A549 (cell line): ENCODE measurements at regions not wholly inside any gene's neighbourhood (a gene's known extent, or its start where the extent isn't known, plus 50 kb on each side); places are given as distances from the start of the nearest gene placed in this dataset.

Experiments
- ATAC-seq, 2 experiments: fragments of 200-7000 bp in 1 of 2; fragments of >200 bp in 1 of 2; cut with Nextera tagmentation in 1 of 2; cut with Tn5 transposase in 1 of 2; 3 replicates each; pipeline versions ENCODE4 v1.8.0 to v1.9.1; 2018 to 2020; ENCODE audit warnings: mild to moderate bottlenecking in 1 of 2, moderate library complexity in 1 of 2
- CTCF ChIA-PET: fragments of 300-600 bp; sonication (Branson Sonifier 250); formaldehyde crosslinking; extraction: SDS; loops from one replicate; lab custom pipeline; 2021; ENCODE audit warnings: antibody characterized with exemption, inconsistent platforms; lab: Yijun Ruan, JAX
- POLR2A ChIA-PET: fragments of 350-600 bp; formaldehyde crosslinking; extraction: SDS; loops from one replicate; lab custom pipeline; 2021; ENCODE audit warnings: antibody characterized with exemption, inconsistent platforms; lab: Yijun Ruan, JAX
- DNase-seq, 2 experiments: peaks; one replicate each; pipeline versions ENCODE4 v3.0.0 to v3.0.0-alpha.2; 2011 to 2016; ENCODE audit warnings: low read depth in 1 of 2, low spot score in 1 of 2
- FAIRE-seq: peaks from 2 replicates; lab custom pipeline; 2011; peaks lifted over from hg19 to GRCh38; lab: Jason Lieb, UNC
- H3K27ac ChIP-seq, 2 experiments: fragments of >200 bp; sonication (Bioruptor Twin); formaldehyde crosslinking; 3 replicates each; pipeline ENCODE4 v1.5.1; 2016 to 2017
- H3K4me1 ChIP-seq: fragments of >200 bp; sonication (Bioruptor Twin); formaldehyde crosslinking; 3 replicates; pipeline ENCODE4 v1.6.1; 2016
- H3K4me2 ChIP-seq: fragments of >200 bp; sonication (Bioruptor Twin); formaldehyde crosslinking; 3 replicates; pipeline ENCODE4 v1.6.1; 2016
- H3K4me3 ChIP-seq: fragments of >200 bp; sonication (Bioruptor Twin); formaldehyde crosslinking; 3 replicates; pipeline ENCODE4 v1.5.1; 2016
- H3K9me3 ChIP-seq: fragments of >200 bp; sonication (Bioruptor Twin); formaldehyde crosslinking; 3 replicates; pipeline ENCODE4 v1.6.1; 2016
- BHLHE40 ChIP-seq: IDR thresholded peaks from 2 replicates; pipeline ENCODE4 v1.6.1; 2012; ENCODE audit warnings: low read depth, low read length, inconsistent platforms
- CBX2 ChIP-seq: fragments of 200-600 bp; sonication (generic); IDR thresholded peaks from 2 replicates; pipeline ENCODE4 v1.6.1; 2016; ENCODE audit warnings: low read depth, mild to moderate bottlenecking, borderline replicate concordance
- CBX8 ChIP-seq: fragments of 200-600 bp; sonication (generic); IDR thresholded peaks from 2 replicates; pipeline ENCODE4 v1.6.1; 2016
- CEBPB ChIP-seq, 2 experiments: fragments of >200 bp in 1 of 2; sonication (Bioruptor Twin) in 1 of 2; formaldehyde crosslinking in 1 of 2; IDR thresholded peaks; 2 replicates each; pipeline ENCODE4 v1.6.1; 2012 to 2016
- CHD2 ChIP-seq: fragments of 150-350 bp; IDR thresholded peaks from 2 replicates; pipeline ENCODE4 v1.6.1; 2014; ENCODE audit warnings: low read length; ENCODE audit not compliant: partially characterized antibody
- E2F6 ChIP-seq: IDR thresholded peaks from 2 replicates; pipeline ENCODE4 v1.6.1; 2012; ENCODE audit warnings: low read depth, borderline replicate concordance
- ESRRA ChIP-seq: fragments of 150-350 bp; IDR thresholded peaks from 2 replicates; pipeline ENCODE4 v1.6.1; 2014; ENCODE audit warnings: mild to moderate bottlenecking, low read length, borderline replicate concordance
- FOSL2 ChIP-seq, 2 experiments: fragments of 450-650 bp in 1 of 2; fragments of >200 bp in 1 of 2; sonication (Bioruptor Twin) in 1 of 2; formaldehyde crosslinking; IDR thresholded peaks; 2 replicates each; pipeline versions ENCODE4 v1.5.0 to v1.6.1; 2016 to 2020; ENCODE audit warnings: mild to moderate bottlenecking in 1 of 2, moderate library complexity in 1 of 2
- FOXS1 ChIP-seq: fragments of 250-450 bp; sonication (Bioruptor Pico); IDR thresholded peaks from 2 replicates; pipeline ENCODE4 v1.5.0; 2020; ENCODE audit warnings: mild to moderate bottlenecking, moderate library complexity
- HES2 ChIP-seq: fragments of >200 bp; sonication (Bioruptor Twin); formaldehyde crosslinking; IDR thresholded peaks from 2 replicates; pipeline ENCODE4 v1.6.1; 2016
- HOXB5 ChIP-seq: fragments of 250-450 bp; sonication (Bioruptor Pico); IDR thresholded peaks from 2 replicates; pipeline ENCODE4 v1.5.0; 2020; ENCODE audit warnings: mild to moderate bottlenecking, moderate library complexity
- JUNB ChIP-seq: fragments of >200 bp; sonication (Bioruptor Twin); formaldehyde crosslinking; IDR thresholded peaks from 2 replicates; pipeline ENCODE4 v1.6.1; 2016
- KDM1A ChIP-seq: fragments of 200-600 bp; sonication (generic); IDR thresholded peaks from 2 replicates; pipeline ENCODE4 v1.6.1; 2016; ENCODE audit warnings: low read depth, mild to moderate bottlenecking
- MAFK ChIP-seq: fragments of 450-650 bp; IDR thresholded peaks from 2 replicates; pipeline ENCODE4 v1.6.1; 2014; ENCODE audit not compliant: partially characterized antibody
- MAZ ChIP-seq: fragments of 150-350 bp; IDR thresholded peaks from 2 replicates; pipeline ENCODE4 v1.6.1; 2014; ENCODE audit warnings: antibody characterized with exemption, low read depth, low read length, borderline replicate concordance
- NR3C1 ChIP-seq: fragments of >200 bp; sonication (Bioruptor Twin); formaldehyde crosslinking; IDR thresholded peaks from 3 replicates; pipeline ENCODE4 v1.6.1; 2017
- RAD21 ChIP-seq, 2 experiments: fragments of >200 bp in 1 of 2; sonication (Bioruptor Twin) in 1 of 2; formaldehyde crosslinking in 1 of 2; IDR thresholded peaks in 1 of 2; conservative IDR thresholded peaks in 1 of 2; 2 replicates in 1 of 2; 3 replicates in 1 of 2; pipeline ENCODE4 v1.6.1; 2012 to 2018; ENCODE audit warnings: inconsistent platforms in 1 of 2
- REST ChIP-seq: fragments of 200-600 bp; sonication (generic); IDR thresholded peaks from 2 replicates; pipeline ENCODE4 v1.6.1; 2016; ENCODE audit warnings: antibody characterized with exemption, mild to moderate bottlenecking, moderate library complexity
- RFX5 ChIP-seq: fragments of 450-650 bp; IDR thresholded peaks from 2 replicates; pipeline ENCODE4 v1.7.1; 2014; ENCODE audit warnings: antibody characterized with exemption, mild to moderate bottlenecking, moderate library complexity
- RNF2 ChIP-seq: fragments of 200-600 bp; sonication (generic); IDR thresholded peaks from 2 replicates; pipeline ENCODE4 v1.6.1; 2016; ENCODE audit warnings: low read depth, mild to moderate bottlenecking, antibody characterized with exemption, moderate library complexity, borderline replicate concordance
- SMC3 ChIP-seq: fragments of >200 bp; sonication (Bioruptor Twin); formaldehyde crosslinking; IDR thresholded peaks from 3 replicates; pipeline ENCODE4 v1.6.1; 2018; ENCODE audit warnings: inconsistent platforms
- TFCP2L1 ChIP-seq: fragments of 250-450 bp; sonication (Bioruptor Pico); IDR thresholded peaks from 2 replicates; pipeline ENCODE4 v1.5.0; 2021; ENCODE audit warnings: mild to moderate bottlenecking
- ZFP36 ChIP-seq: fragments of 450-650 bp; IDR thresholded peaks from 2 replicates; pipeline ENCODE4 v1.6.1; 2014; ENCODE audit warnings: borderline replicate concordance; ENCODE audit not compliant: partially characterized antibody
- WGBS: methylation state at CpG from one replicate; pipeline ENCODE4 v1.1.6; 2017; ENCODE audit errors: missing lambda C conversion rate; 5-methylcytosine and 5-hydroxymethylcytosine counted together

- Histone ChIP-seq H3K9me3 (peaks cover 6% of the 10 kb centered on the region; the same call in 1 of the 3 replicates), H3K27ac (peak overlapping the region in 1 of 2 experiments; percentile 45; a peak in 2 of 6 replicates), H3K4me2 (no peak overlapping the region), H3K4me1 (peaks cover 20% of the 10 kb centered on the region), H3K4me3 (no peak overlapping the region)
- DNase-seq (no peak), FAIRE-seq (no peak), ATAC-seq (no peak)
- WGBS, result 92% methylated on average over 32 of the region's 32 CpGs
- no peak for TF ChIP-seq FOSL2 (IDR thresholded peaks at IDR 0.05)
- TF ChIP-seq FOSL2 (CRISPR knock-in tag; IDR thresholded peaks at IDR 0.05), result no peak
- TF ChIP-seq FOXS1, result no peak
- TF ChIP-seq CHD2, result no peak
- no peak for TF ChIP-seq HES2
- TF ChIP-seq HOXB5 (CRISPR knock-in tag), result no peak
- TF ChIP-seq JUNB, result no peak
- no peak for TF ChIP-seq BHLHE40
- TF ChIP-seq CBX2, result no peak
- TF ChIP-seq CEBPB (IDR thresholded peaks at IDR 0.05), result no peak
- TF ChIP-seq TFCP2L1, result no peak
- no peak for TF ChIP-seq E2F6
- TF ChIP-seq NR3C1, result no peak
- no peak for TF ChIP-seq SMC3
- TF ChIP-seq RNF2, result no peak
- no peak for TF ChIP-seq CBX8
- no peak for TF ChIP-seq KDM1A
- POLR2A ChIA-PET, result no interaction called here
- CTCF ChIA-PET, result interaction anchor here (0.8 to 3.9 kb wide), 2 partner anchors 13 to 379 kb away, joined by 3 to 19 read pairs; no protein-coding TSS in a partner anchor
Observed at GRCh38 chr10:28925121-28925663, 247.9 kb downstream of the BAMBI start.

- TF ChIP-seq ZFP36, result peak; percentile 24
- TF ChIP-seq REST, result no peak
- no peak for TF ChIP-seq MAFK
- TF ChIP-seq RFX5, result no peak
- no peak for TF ChIP-seq MAZ
- no peak for TF ChIP-seq RAD21 (conservative IDR thresholded peaks at IDR 0.05 in 1 of 2, IDR thresholded peaks at IDR 0.05 in 1 of 2)
- TF ChIP-seq ESRRA, result no peak
- peak; percentile 68; the same call in 1 of the 2 replicates for TF ChIP-seq KDM1A
- TF ChIP-seq, all 56 proteins: peak for 2
- ATAC-seq, result no peak
- POLR2A ChIA-PET, result no interaction called here
- H3K4me1 ChIP-seq, result peaks cover 17% of the 10 kb centered on the region
- H3K27ac ChIP-seq, result no peak overlapping the region
- peaks cover 6% of the 10 kb centered on the region; the same call in 1 of the 3 replicates for H3K9me3 ChIP-seq
- 83% methylated on average over 3 of the region's 3 CpGs for WGBS
- H3K4me3 ChIP-seq, result no peak overlapping the region
- no peak for DNase-seq
- FAIRE-seq, result no peak
- CTCF ChIA-PET, result interaction anchor here (0.8 to 3.9 kb wide), 3 partner anchors 12 to 429 kb away, joined by 3 to 19 read pairs (median 3); no protein-coding TSS in a partner anchor
- no peak overlapping the region for H3K4me2 ChIP-seq
Observed at GRCh38 chr10:28926932-28927331, 249.6 kb downstream of the BAMBI start.
